Stimulated activated naive B cell treated with anti-CD40 and anti-IgM and Interleukin-4, amounts not matched to agents 10 μg/mL and 1 μg/mL and 100 μg/mL, for 72 hours (primary cell): ENCODE measurements at regions not wholly inside any gene's neighbourhood (a gene's known extent, or its start where the extent isn't known, plus 50 kb on each side); places are given as distances from the start of the nearest gene placed in this dataset.
A peak's percentile ranks its signal among the peaks of the same experiment; 100 is the strongest.

Experiments used
- ATAC-seq, 2 donors: fragments of 150-1000 bp; cut with Tn5 transposase; replicated peaks; 2 replicates each; pipeline ENCODE4 v1.10.0; 2021; ENCODE audit warnings: moderate library complexity in 1 of 2
- DNase-seq: peaks from one replicate; pipeline ENCODE4 v3.0.0; 2021
- H3K27ac Mint-ChIP-seq: one replicate; pipeline ENCODE4 v1.8.0; 2022; ENCODE audit warnings: mild to moderate bottlenecking, mixed read lengths
- H3K27me3 Mint-ChIP-seq, 2 donors: one replicate each; pipeline ENCODE4 v1.8.0; 2022; ENCODE audit warnings: mixed read lengths in 2 of 2
- H3K36me3 Mint-ChIP-seq, 2 donors: one replicate each; pipeline ENCODE4 v1.8.0; 2022; ENCODE audit warnings: mixed read lengths in 2 of 2, mild to moderate bottlenecking in 1 of 2
- H3K4me1 Mint-ChIP-seq, 2 donors: one replicate each; pipeline ENCODE4 v1.8.0; 2022; ENCODE audit warnings: mixed read lengths in 2 of 2, mild to moderate bottlenecking in 1 of 2
- H3K4me3 Mint-ChIP-seq, 2 donors: one replicate each; pipeline ENCODE4 v1.8.0; 2022; ENCODE audit warnings: mild to moderate bottlenecking in 2 of 2, mixed read lengths in 2 of 2, moderate library complexity in 1 of 2
- H3K9me3 Mint-ChIP-seq, 2 donors: one replicate each; pipeline ENCODE4 v1.8.0; 2022; ENCODE audit warnings: mixed read lengths in 2 of 2, mild to moderate bottlenecking in 1 of 2

- Mint-ChIP-seq H3K4me3 (no peak overlapping the region), H3K9me3 (peaks cover under 1 to 2% of the 10 kb centered on the region in 2 donors), H3K4me1 (no peaks in the 10 kb centered on the region), H3K36me3 (no peaks in the 10 kb centered on the region), H3K27ac (no peak overlapping the region), H3K27me3 (peaks cover 31 to 39% of the 10 kb centered on the region in 2 donors)
- DNase-seq = no peak
- no peak for ATAC-seq
Observed at GRCh38 chr17:74149597-74150427, 53.7 kb upstream of the RPL38 start.

GRCh38 chr17:74150428-74151025 is 53.0 kb upstream of the RPL38 start:
- no peak overlapping the region for H3K4me3 Mint-ChIP-seq
- no peak for DNase-seq
- peaks cover 34 to 37% of the 10 kb centered on the region in 2 donors for H3K27me3 Mint-ChIP-seq

GRCh38 chr17:74151551-74152315 is 51.7 kb upstream of the RPL38 start:
- Mint-ChIP-seq H3K4me1 (no peaks in the 10 kb centered on the region), H3K27me3 (peaks cover 27 to 28% of the 10 kb centered on the region in 2 donors), H3K27ac (no peak overlapping the region), H3K9me3 (no peaks in the 10 kb centered on the region), H3K36me3 (no peaks in the 10 kb centered on the region), H3K4me3 (no peak overlapping the region)
- ATAC-seq (no peak), DNase-seq (no peak)

More at GRCh38 chr17:74150428-74151025, 53.0 kb upstream of the RPL38 start:
- no peak for ATAC-seq
- Mint-ChIP-seq H3K4me1 (no peaks in the 10 kb centered on the region), H3K36me3 (no peaks in the 10 kb centered on the region), H3K9me3 (peaks cover 0 to under 1% of the 10 kb centered on the region in 2 donors), H3K27ac (no peak overlapping the region)

GRCh38 chr17:74152591-74153455 is 50.7 kb upstream of the RPL38 start:
- Mint-ChIP-seq H3K27me3 (peaks cover 21 to 27% of the 10 kb centered on the region in 2 donors), H3K27ac (no peak overlapping the region), H3K36me3 (no peaks in the 10 kb centered on the region), H3K4me3 (no peak overlapping the region), H3K4me1 (no peaks in the 10 kb centered on the region), H3K9me3 (no peaks in the 10 kb centered on the region)
- ATAC-seq = peak; percentile 18 to 33
- DNase-seq = no peak

GRCh38 chr17:74153456-74153810 is 50.0 kb upstream of the RPL38 start:
- no peak overlapping the region for H3K27ac Mint-ChIP-seq
- ATAC-seq = no peak
- H3K27me3 Mint-ChIP-seq = peaks cover 16 to 30% of the 10 kb centered on the region in 2 donors
- H3K9me3 Mint-ChIP-seq = no peaks in the 10 kb centered on the region
- H3K4me3 Mint-ChIP-seq = no peak overlapping the region
- H3K36me3 Mint-ChIP-seq = no peaks in the 10 kb centered on the region
- H3K4me1 Mint-ChIP-seq = no peaks in the 10 kb centered on the region
- DNase-seq = no peak
